ENCODE measurements at regions not wholly inside any gene's neighbourhood (a gene's known extent, or its start where the extent isn't known, plus 50 kb on each side); places are given as distances from the start of the nearest gene placed in this dataset.
"Not testable (repeated sequence)": the region's sequence is repeated elsewhere in the genome, so short reads cannot be mapped to it uniquely, and the experiment has no call there.

DNA sequence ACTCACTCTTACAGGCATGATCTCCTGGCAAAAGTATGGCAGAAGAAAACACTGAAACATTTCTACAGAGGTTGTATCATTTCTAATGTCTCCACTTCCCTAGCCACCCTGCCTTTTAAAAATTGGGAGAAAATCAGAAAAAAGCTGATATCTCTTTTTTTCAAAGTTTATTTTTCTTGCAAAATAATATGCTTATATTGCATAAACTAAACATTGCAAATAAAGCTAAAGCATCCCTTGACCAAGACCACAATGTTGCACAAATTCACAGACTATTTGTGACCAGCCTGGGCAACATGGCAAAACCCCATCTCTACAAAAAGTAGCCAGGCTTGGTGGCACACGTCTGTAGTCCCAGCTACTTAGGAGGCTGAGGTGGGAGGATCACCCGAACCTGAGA is 183.3 kb upstream of the ELAVL2 start:
- ATAC-seq (no peak), DNase-seq (no peak)
- TF ChIP-seq, protein P1, sequence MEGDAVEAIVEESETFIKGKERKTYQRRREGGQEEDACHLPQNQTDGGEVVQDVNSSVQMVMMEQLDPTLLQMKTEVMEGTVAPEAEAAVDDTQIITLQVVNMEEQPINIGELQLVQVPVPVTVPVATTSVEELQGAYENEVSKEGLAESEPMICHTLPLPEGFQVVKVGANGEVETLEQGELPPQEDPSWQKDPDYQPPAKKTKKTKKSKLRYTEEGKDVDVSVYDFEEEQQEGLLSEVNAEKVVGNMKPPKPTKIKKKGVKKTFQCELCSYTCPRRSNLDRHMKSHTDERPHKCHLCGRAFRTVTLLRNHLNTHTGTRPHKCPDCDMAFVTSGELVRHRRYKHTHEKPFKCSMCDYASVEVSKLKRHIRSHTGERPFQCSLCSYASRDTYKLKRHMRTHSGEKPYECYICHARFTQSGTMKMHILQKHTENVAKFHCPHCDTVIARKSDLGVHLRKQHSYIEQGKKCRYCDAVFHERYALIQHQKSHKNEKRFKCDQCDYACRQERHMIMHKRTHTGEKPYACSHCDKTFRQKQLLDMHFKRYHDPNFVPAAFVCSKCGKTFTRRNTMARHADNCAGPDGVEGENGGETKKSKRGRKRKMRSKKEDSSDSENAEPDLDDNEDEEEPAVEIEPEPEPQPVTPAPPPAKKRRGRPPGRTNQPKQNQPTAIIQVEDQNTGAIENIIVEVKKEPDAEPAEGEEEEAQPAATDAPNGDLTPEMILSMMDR (IDR thresholded peaks at IDR 0.05), result no peak
- Histone ChIP-seq H3K9me3 (peaks cover 0 to 21% (median 0%) of the 10 kb centered on the region in 11 donors), H3K4me3 (no peak overlapping the region), H3K27ac (no peak overlapping the region), H3K36me3 (no peaks in the 10 kb centered on the region), H3K27me3 (no peaks in the 10 kb centered on the region), H3K4me1 (no peaks in the 10 kb centered on the region)
- 71 to 82% methylated on average over 2 of the region's 2 CpGs for WGBS, 2 donors
- intact Hi-C loops (cut with DNase I), result no loop called here

DNA sequence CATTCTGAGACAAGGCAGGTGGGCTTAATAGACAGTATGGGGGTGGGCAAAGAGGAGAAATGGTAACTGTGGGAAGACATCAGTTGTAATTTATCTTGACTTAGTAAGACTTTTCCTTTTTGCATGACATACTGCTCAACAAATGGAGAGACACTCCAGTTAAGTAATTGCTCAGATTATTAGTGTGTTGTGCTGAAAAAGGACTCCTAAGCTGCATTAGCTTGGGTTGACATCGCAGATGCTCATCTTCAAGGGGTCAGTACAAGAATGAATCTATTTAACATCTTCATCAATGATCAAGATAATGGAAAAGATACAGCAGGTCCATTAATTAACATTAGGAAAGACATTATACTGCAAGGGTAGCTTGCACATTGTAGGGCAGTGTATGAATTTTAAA is 181.1 kb upstream of the ELAVL2 start:
- Histone ChIP-seq H3K9me3 (peaks cover 0 to 21% (median 0%) of the 10 kb centered on the region in 11 donors), H3K4me1 (no peaks in the 10 kb centered on the region), H3K36me3 (no peaks in the 10 kb centered on the region), H3K27me3 (no peaks in the 10 kb centered on the region), H3K27ac (no peak overlapping the region), H3K4me3 (no peak overlapping the region)
- intact Hi-C loops (cut with DNase I), result no loop called here
- TF ChIP-seq, protein P1 (IDR thresholded peaks at IDR 0.05), result no peak
- ATAC-seq (no peak), DNase-seq (no peak)
- WGBS, 2 donors, result 83 to 97% methylated on average over 1 of the region's 1 CpG

DNA sequence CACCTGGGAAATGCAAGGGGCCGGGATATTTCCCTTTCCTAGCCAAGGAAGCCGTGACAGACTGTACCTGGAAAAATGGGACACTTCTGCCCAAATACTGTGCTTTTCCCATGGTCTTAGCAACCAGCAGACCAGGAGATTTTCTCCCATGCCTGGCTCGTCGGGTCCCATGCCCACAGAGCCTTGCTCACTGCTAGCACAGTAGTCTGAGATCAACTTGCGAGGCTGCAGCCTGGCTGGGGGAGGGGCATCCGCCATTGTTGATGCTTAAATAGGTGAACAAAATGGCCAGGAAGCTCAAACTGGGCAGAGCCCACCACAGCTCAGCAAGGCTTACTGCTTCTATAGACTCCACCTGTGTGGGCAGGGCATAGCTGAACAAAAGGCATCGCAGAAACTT is 165.8 kb upstream of the ELAVL2 start:
- H3K27ac ChIP-seq; intact Hi-C loops (cut with DNase I); H3K36me3 ChIP-seq; H3K27me3 ChIP-seq; DNase-seq; ATAC-seq; H3K4me1 ChIP-seq; H3K4me3 ChIP-seq: not testable (repeated sequence)
- peaks cover 0 to 37% (median 0%) of the 10 kb centered on the region in 11 donors for H3K9me3 ChIP-seq
- 84 to 87% methylated on average over 7 of the region's 7 CpGs for WGBS, 2 donors

DNA sequence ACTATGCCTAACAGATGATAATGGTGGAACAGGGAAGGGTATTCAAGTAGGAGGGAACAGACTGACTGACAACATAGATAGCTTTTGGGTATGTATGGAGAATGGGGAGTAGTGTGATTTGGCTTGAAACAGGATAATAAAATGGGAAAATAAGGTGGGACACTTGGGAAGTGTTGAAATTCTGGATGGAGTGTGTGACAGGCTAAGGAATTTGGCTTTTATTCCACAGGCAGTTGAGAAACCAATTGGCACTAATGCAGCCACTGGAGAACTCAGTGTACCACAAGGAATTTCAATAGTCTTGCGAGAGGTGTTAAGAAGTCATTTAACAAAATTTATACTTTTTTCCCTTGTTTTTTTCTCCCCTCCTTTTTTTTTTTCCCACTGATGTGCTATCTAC is 153.5 kb upstream of the ELAVL2 start:
- Histone ChIP-seq H3K27me3 (no peaks in the 10 kb centered on the region), H3K36me3 (no peaks in the 10 kb centered on the region), H3K4me3 (no peak overlapping the region), H3K4me1 (no peaks in the 10 kb centered on the region), H3K9me3 (peaks cover 0 to 17% (median 0%) of the 10 kb centered on the region in 11 donors), H3K27ac (no peak overlapping the region)
- intact Hi-C loops (cut with DNase I), result no loop called here
- no peak for ATAC-seq
- 85 to 89% methylated on average over 1 of the region's 1 CpG for WGBS, 2 donors
- DNase-seq, result no peak
- TF ChIP-seq, protein P1 (IDR thresholded peaks at IDR 0.05), result no peak

DNA sequence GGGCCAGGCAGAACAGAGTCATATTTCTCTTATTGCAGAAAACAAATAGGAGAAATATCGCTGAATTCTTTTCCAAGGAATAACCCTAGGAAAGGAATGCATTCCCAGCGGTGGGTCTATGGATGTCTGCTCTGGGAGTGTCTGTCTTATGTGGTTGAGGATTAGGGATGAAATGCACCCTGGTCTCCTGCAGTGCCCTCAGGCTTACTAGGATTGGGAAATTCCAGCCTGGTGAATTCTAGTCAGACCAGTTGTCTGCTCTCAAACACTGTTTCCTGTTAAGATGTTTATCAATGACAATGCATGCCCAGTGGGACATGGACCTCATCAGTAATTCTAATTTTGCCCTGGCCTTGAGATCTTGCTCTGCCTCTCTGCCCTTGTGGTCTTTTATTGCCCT is 136.1 kb upstream of the ELAVL2 start:
- intact Hi-C loops (cut with DNase I), result no loop called here
- no peaks in the 10 kb centered on the region for H3K27me3 ChIP-seq
- peaks cover 0 to 71% (median 6%) of the 10 kb centered on the region in 11 donors for H3K9me3 ChIP-seq
- no peak for ATAC-seq
- WGBS, 2 donors, result 83 to 95% methylated on average over 2 of the region's 2 CpGs
- H3K4me3 ChIP-seq, result no peak overlapping the region
- no peak overlapping the region for H3K27ac ChIP-seq
- no peak for DNase-seq
- no peaks in the 10 kb centered on the region for H3K36me3 ChIP-seq
- TF ChIP-seq, protein P1 (IDR thresholded peaks at IDR 0.05), result no peak
- H3K4me1 ChIP-seq, result no peaks in the 10 kb centered on the region

All from heart right ventricle (tissue), 16 donors.